Naive B cell (primary cell): ENCODE measurements at regions not wholly inside any gene's neighbourhood (a gene's known extent, or its start where the extent isn't known, plus 50 kb on each side); places are given as distances from the start of the nearest gene placed in this dataset.
"Not testable (repeated sequence)": the region's sequence is repeated elsewhere in the genome, so short reads cannot be mapped to it uniquely, and the experiment has no call there.

Experiments
- ATAC-seq, 2 donors: fragments of 150-1000 bp; cut with Tn5 transposase; 2 replicates each; pipeline ENCODE4 v1.10.0; 2021; ENCODE audit warnings: low read depth in 2 of 2, mild to moderate bottlenecking in 2 of 2, moderate library complexity in 2 of 2
- DNase-seq: peaks from one replicate; pipeline ENCODE4 v3.0.0; 2022
- H3K27ac Mint-ChIP-seq, 6 donors: one replicate each; pipeline ENCODE4 v1.8.0; 2020 to 2022; ENCODE audit warnings: mild to moderate bottlenecking in 6 of 6, mixed read lengths in 6 of 6, moderate library complexity in 5 of 6, inconsistent platforms in 2 of 6
- H3K27me3 Mint-ChIP-seq, 3 donors: one replicate each; pipeline ENCODE4 v1.8.0; 2021 to 2022; ENCODE audit warnings: mixed read lengths in 3 of 3, mild to moderate bottlenecking in 1 of 3
- H3K36me3 Mint-ChIP-seq, 2 donors: one replicate each; pipeline ENCODE4 v1.8.0; 2020 to 2022; ENCODE audit warnings: mixed read lengths in 2 of 2, inconsistent platforms in 1 of 2, mild to moderate bottlenecking in 1 of 2
- H3K4me1 Mint-ChIP-seq, 3 donors: one replicate each; pipeline ENCODE4 v1.8.0; 2020 to 2022; ENCODE audit warnings: mixed read lengths in 3 of 3, inconsistent platforms in 1 of 3, mild to moderate bottlenecking in 1 of 3, moderate library complexity in 1 of 3
- H3K4me3 Mint-ChIP-seq, 8 donors: one replicate each; pipeline ENCODE4 v1.8.0; 2020 to 2022; ENCODE audit warnings: mild to moderate bottlenecking in 8 of 8, mixed read lengths in 8 of 8, moderate library complexity in 8 of 8, inconsistent platforms in 2 of 8
- H3K9me3 Mint-ChIP-seq, 7 donors: one replicate each; pipeline ENCODE4 v1.8.0; 2020 to 2022; ENCODE audit warnings: mixed read lengths in 7 of 7, mild to moderate bottlenecking in 5 of 7, inconsistent platforms in 2 of 7, moderate library complexity in 1 of 7

DNA sequence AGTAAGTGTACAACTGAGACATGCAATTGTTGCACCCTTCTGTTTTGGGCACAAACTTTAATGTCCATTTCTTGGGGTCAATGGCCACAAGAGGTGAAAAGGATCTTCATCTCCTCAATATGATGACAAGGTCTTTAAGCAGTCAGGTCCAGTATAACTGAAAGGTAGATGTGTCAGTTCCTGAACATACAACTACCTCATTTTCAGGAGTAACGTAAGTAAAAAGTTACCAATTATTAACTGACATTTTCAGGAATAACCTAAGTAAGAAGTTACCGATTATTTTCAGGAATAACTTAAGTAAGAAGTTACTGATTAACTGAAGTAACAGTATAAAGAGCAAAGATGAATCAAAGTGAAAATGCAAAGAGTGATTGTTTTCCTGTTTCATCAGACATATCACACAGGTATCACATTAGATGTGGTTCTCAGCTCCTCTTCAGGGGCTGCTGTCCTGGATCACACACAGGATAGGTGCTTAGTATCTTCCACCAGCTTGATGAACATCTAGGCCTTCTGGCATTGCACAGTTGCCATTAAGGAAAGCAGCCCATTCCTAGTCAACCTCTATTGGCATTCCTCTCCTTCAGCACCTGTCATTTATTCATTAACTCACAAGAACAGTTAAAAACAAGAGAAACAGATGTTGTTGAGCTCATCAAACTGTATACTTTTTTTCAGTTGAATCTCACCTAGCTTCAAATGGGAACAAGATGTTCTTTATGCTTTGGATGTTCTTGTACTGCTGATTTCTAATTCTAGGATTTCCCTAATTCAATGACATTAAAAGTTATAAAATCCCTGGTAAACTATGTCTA lies 200.0 kb downstream of the FOXG1 start:
- DNase-seq (no peak), ATAC-seq (no peak)
- Mint-ChIP-seq H3K4me1 (no peaks in the 10 kb centered on the region), H3K9me3 (peaks cover 0 to 9% (median 2%) of the 10 kb centered on the region in 7 donors), H3K4me3 (no peak overlapping the region), H3K36me3 (no peaks in the 10 kb centered on the region), H3K27me3 (no peaks in the 10 kb centered on the region), H3K27ac (no peak overlapping the region)

DNA sequence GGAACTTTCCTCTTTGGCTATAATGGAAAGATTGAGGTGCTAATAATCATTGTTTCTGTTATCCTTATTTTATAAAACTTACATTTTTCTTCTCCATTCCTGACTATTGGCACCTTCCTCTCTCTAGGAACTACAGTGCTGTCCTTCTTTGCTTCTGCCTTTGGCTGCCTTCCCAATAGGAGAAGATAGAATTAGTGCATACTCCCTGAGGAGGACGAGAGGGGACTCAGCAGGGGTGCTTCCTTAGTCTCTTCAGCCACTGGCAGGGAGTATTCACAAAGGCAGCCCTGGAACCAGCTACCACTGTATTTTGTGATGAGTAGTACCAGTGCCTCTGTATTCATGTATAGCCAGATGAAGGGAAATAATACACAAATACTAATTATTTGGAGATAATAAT lies 208.5 kb downstream of the FOXG1 start:
- Mint-ChIP-seq H3K36me3 (no peaks in the 10 kb centered on the region), H3K27ac (no peak overlapping the region), H3K4me1 (no peaks in the 10 kb centered on the region), H3K27me3 (no peaks in the 10 kb centered on the region), H3K9me3 (peaks cover 0 to 5% (median 2%) of the 10 kb centered on the region in 7 donors), H3K4me3 (no peak overlapping the region)
- no peak for DNase-seq
- ATAC-seq = no peak

DNA sequence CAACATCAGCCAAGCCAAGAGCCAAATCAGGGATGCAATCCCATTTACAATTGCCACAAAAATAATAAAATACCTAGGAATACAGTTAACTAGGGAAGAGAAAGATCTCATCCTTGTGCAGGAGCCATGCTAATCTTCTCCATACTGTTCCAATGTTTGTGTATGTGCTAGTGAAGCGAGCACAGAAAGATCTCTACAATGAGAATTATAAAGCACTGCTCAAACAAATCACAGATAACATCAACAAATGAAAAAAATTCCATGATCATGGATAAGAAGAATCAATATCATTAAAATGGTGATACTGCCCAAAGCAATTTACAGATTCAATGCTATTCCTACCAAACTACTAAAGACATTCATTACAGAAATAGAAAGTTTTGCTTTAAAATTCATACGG lies 215.6 kb downstream of the FOXG1 start:
- ATAC-seq = no peak

DNA sequence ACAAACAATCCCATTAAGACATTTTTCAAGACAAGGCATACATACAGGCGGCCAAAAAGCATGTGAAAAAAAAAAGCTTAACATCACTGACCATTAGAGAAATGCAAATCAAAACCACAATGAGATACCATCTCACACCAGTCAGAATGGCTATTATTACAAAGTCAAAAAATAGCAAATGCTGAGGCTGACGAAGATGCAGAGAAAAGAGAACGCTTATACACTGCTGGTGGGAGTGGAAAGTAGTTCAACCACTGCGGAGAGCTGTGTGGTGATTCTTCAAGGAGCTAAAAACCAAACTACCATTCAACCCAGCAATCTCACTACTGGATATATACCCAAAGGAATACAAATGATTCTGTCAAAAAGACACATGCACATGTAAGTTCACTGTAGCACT lies 216.7 kb downstream of the FOXG1 start:
- no peak for ATAC-seq
- H3K27ac Mint-ChIP-seq = no peak overlapping the region
- peaks cover 0 to 24% (median 2%) of the 10 kb centered on the region in 7 donors for H3K9me3 Mint-ChIP-seq
- H3K4me3 Mint-ChIP-seq = no peak overlapping the region
- no peaks in the 10 kb centered on the region for H3K36me3 Mint-ChIP-seq
- DNase-seq = no peak
- H3K27me3 Mint-ChIP-seq = no peaks in the 10 kb centered on the region
- H3K4me1 Mint-ChIP-seq = no peaks in the 10 kb centered on the region

More for the DNA sequence above, 215.6 kb downstream of the FOXG1 start:
- Mint-ChIP-seq H3K9me3 (peaks cover 0 to 23% (median 4%) of the 10 kb centered on the region in 7 donors), H3K27me3 (no peaks in the 10 kb centered on the region), H3K4me3 (no peak overlapping the region), H3K27ac (no peak overlapping the region), H3K36me3 (no peaks in the 10 kb centered on the region), H3K4me1 (no peaks in the 10 kb centered on the region)
- no peak for DNase-seq

DNA sequence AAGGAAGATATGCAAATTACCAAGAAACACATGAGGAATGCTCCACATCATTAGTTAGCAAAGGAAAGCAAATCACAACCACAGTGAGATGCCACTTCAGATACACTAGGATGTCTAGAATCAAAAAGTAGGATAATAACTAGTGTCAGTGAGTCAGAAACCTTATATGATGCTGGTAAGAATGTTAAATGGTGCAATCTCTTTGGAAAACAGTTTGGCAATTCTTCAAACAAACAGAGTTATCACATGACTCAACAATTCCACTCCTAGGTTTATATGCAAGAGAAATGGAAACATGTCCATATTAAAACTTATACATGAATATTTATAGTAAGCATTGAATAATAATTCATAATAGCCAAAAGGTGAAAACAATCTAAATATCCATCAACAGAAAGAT lies 220.9 kb downstream of the FOXG1 start:
- H3K4me3 Mint-ChIP-seq = no peak overlapping the region
- H3K9me3 Mint-ChIP-seq = peaks cover 0 to 12% (median 2%) of the 10 kb centered on the region in 7 donors
- no peak for ATAC-seq
- DNase-seq = no peak
- H3K4me1 Mint-ChIP-seq = no peaks in the 10 kb centered on the region
- H3K36me3 Mint-ChIP-seq = no peaks in the 10 kb centered on the region
- H3K27me3 Mint-ChIP-seq = no peaks in the 10 kb centered on the region
- no peak overlapping the region for H3K27ac Mint-ChIP-seq

DNA sequence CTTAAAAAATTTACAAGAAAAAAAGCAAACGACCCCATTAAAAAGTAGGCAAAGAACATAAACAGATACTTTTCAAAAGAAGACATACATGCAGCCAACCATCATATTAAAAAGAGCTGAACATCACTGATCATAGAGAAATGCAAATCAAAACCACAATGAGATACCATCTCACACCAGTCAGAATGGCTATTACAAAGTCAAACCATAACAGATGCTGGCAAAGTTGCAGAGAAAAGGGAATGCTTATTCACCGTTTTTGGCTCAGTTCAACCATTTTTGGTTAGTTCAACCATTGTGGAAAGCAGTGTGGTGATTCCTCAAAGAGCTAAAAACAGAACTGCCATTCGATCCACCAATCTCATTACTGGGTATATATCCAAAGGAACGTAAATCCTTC lies 230.6 kb downstream of the FOXG1 start:
- not testable (repeated sequence) for H3K4me1 Mint-ChIP-seq, ATAC-seq, H3K27me3 Mint-ChIP-seq, H3K4me3 Mint-ChIP-seq, H3K27ac Mint-ChIP-seq, H3K9me3 Mint-ChIP-seq, H3K36me3 Mint-ChIP-seq, DNase-seq

DNA sequence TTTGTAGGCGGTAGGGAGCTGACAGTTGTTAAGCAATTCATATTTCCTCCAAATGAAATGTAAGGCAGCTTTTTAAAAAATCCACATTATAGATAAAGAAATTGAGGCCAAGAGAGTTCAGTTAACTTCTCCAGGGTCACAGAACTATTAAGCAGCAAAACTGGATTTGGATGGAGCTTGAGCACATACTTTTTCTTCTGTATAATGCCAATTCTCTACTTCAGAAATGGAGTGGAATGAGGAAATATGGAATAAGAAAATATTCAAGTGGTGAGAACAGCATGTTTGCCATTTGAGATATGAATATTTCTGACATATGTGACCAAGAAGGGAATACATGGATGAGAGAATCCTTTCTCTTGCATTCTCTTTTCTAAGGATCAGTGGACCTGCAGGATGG lies 233.1 kb downstream of the FOXG1 start:
- Mint-ChIP-seq H3K27ac (no peak overlapping the region), H3K36me3 (no peaks in the 10 kb centered on the region), H3K27me3 (no peaks in the 10 kb centered on the region), H3K4me3 (no peak overlapping the region), H3K4me1 (no peaks in the 10 kb centered on the region), H3K9me3 (peaks cover 0 to 9% (median 6%) of the 10 kb centered on the region in 7 donors)
- ATAC-seq (no peak), DNase-seq (no peak)

DNA sequence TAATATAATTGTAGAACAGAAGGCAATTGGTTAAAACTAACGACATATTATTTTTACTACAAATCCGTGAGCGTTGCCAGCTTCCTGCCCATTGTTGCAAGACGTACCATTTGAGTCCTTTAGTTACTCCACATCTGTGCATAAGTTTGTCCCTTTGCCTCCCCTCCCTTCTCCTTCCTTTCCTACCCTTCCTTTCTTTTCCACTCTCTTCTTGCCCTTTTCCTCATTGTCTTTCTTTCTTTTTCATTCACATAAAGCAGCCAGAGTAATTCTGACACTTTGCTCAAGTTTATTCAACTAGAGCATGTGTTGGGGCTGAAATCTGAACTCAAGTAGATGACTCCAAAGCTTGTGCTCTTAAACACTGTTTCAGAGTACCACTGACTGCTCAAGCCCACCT lies 239.1 kb downstream of the FOXG1 start:
- ATAC-seq = no peak
- H3K4me1 Mint-ChIP-seq = no peaks in the 10 kb centered on the region
- no peak overlapping the region for H3K27ac Mint-ChIP-seq
- DNase-seq = no peak
- H3K36me3 Mint-ChIP-seq = no peaks in the 10 kb centered on the region
- H3K4me3 Mint-ChIP-seq = no peak overlapping the region
- no peaks in the 10 kb centered on the region for H3K27me3 Mint-ChIP-seq
- peaks cover 2 to 9% (median 5%) of the 10 kb centered on the region in 7 donors for H3K9me3 Mint-ChIP-seq

DNA sequence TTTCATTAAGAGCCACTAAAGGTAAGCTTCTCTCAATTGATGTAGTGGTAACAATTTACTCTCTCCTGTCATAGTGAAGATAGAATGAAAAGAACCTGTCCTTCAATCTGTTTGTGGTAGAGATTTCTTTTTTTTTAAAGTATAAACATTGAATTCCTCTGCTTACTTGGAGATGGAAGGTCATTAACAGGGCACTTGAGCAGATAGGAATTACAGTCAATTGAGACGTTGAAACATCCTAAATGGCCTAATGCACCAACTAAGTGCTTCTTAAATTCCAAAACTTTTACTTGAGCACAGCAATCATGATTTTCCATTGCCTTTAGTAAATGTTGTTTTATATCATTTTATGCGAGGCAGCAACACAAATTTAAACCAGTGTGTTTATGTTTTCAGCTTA lies 241.4 kb downstream of the FOXG1 start:
- H3K9me3 Mint-ChIP-seq = peaks cover 3 to 9% (median 5%) of the 10 kb centered on the region in 7 donors
- DNase-seq = no peak
- no peak overlapping the region for H3K4me3 Mint-ChIP-seq
- H3K27me3 Mint-ChIP-seq = no peaks in the 10 kb centered on the region
- H3K36me3 Mint-ChIP-seq = no peaks in the 10 kb centered on the region
- no peak for ATAC-seq
- H3K27ac Mint-ChIP-seq = no peak overlapping the region
- no peaks in the 10 kb centered on the region for H3K4me1 Mint-ChIP-seq

DNA sequence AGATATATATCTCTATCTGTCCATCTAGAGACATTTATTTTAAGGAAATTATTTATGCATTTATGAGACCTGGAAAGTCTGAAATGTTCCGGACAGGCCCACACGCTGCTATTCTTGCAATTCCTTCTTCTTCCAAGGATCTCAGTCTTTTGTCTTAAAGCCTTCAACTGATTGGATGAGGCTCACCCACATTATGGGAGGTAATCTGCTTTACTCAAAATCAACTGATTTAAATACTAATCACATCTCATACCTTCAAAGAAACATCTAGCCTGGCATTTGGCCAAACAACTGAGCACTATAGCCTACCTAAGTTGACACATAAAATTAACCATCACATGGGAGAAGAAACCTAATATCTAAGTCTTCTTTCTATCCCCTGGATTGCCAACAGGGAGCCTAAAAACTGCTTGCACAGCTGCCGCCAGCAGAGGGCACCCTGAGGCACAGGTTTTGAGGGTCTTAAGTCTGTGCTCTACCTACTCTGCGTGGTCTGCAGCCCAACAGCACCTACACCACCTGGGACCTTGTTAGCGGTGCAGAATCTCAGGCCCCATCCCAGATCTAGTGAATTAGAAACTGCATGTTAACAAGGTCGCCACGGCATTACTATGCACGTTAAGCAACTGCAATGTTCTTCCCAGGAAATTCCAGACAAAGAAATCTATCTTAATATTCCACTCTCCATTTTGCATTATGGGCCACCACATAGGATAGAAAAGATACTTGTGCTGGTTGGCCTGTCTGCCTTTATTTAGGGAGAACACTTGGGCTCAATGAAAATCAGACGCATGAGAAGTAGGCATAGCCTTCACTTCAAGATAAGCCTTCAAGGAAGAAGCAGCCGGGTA lies 249.7 kb downstream of the FOXG1 start:
- peaks cover 0 to 5% (median 0%) of the 10 kb centered on the region in 7 donors for H3K9me3 Mint-ChIP-seq
- peak overlapping the region in 2 of 6 donors; percentile 14 to 26 for H3K27ac Mint-ChIP-seq
- ATAC-seq = no peak
- no peak overlapping the region for H3K4me3 Mint-ChIP-seq
- H3K27me3 Mint-ChIP-seq = no peaks in the 10 kb centered on the region
- no peak for DNase-seq
- H3K36me3 Mint-ChIP-seq = no peaks in the 10 kb centered on the region
- no peaks in the 10 kb centered on the region for H3K4me1 Mint-ChIP-seq

DNA sequence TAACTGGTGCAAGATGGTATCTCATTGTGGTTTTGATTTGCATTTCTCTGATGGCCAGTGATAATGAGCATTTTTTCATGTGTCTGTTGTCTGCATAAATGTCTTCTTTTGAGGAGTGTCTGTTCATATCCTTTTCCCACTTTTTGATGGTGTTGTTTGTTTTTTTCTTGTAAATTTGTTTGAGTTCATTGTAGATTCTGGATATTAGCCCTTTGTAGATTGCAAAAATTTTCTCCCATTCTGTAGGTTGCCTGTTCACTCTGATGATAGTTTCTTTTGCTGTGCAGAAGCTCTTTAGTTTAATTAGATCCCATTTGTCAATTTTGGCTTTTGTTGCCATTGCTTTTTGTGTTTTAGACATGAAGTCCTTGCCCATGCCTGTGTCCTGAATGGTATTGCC lies 256.9 kb downstream of the FOXG1 start:
- H3K27me3 Mint-ChIP-seq, H3K27ac Mint-ChIP-seq, H3K4me1 Mint-ChIP-seq, H3K36me3 Mint-ChIP-seq, DNase-seq, H3K4me3 Mint-ChIP-seq, ATAC-seq: not testable (repeated sequence)
- peaks cover 10 to 22% (median 13%) of the 10 kb centered on the region in 7 donors for H3K9me3 Mint-ChIP-seq

DNA sequence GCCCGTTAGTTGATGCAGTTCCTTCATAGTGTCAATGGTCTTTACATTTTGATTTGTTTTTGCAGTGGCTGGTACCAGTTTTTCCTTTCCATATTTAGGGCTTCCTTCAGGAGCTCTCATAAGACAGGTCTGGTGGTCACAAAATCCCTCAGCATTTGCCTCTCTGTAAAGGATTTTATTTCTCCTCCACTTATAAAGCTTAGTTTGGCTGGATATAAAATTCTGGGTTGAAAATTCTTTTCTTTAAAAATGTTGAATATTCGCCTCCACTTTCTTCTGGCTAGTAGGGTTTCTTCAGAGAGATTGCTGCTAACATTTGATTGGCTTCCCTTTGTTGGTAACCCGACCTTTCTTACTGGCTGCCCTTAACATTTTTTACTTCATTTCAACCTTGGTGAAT lies 260.9 kb downstream of the FOXG1 start:
- H3K9me3 Mint-ChIP-seq = peaks cover 5 to 19% (median 11%) of the 10 kb centered on the region in 7 donors
- not testable (repeated sequence) for DNase-seq, H3K27ac Mint-ChIP-seq, H3K27me3 Mint-ChIP-seq, ATAC-seq, H3K4me1 Mint-ChIP-seq, H3K4me3 Mint-ChIP-seq, H3K36me3 Mint-ChIP-seq

DNA sequence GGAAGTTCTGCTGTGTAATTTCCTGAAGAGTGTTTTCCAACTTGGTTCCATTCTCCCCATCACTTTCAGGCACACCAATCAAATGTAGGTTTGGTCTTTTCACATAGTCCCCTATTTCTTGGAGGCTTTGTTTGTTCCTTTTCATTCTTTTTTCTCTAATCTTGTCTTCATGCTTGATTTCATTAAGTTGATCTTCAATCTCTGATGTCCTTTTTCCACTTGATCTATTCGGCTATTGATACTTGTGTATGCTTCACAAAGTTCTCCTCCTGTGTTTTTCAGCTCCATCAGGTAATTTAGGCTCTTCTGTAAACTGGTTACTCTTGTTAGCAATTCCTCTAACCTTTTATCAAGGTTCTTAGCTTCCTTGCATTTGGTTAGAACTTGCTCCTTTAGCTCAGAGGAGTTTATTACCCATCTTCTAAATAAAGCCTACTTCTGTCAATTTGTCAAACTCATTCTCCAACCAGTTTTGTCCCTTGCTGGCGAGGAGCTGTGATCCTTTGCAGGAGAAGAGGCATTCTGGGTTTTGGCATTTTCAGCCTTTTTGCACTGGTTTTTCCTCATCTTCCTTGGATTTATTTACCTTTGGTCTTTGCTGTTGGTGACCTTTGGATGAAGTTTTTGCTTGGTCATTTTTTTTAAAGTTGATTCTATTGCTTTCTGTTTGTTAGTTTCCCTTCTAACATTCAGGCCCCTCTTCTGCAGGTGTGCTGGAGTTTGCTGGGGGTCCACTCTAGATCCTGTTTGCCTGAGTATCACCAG lies 261.5 kb downstream of the FOXG1 start:
- not testable (repeated sequence) for H3K4me1 Mint-ChIP-seq, DNase-seq, H3K27me3 Mint-ChIP-seq, H3K4me3 Mint-ChIP-seq, H3K36me3 Mint-ChIP-seq, H3K27ac Mint-ChIP-seq, ATAC-seq
- peaks cover 5 to 19% (median 11%) of the 10 kb centered on the region in 7 donors for H3K9me3 Mint-ChIP-seq
